ENCODE measurements at regions not wholly inside any gene's neighbourhood (a gene's known extent, or its start where the extent isn't known, plus 50 kb on each side); places are given as distances from the start of the nearest gene placed in this dataset.
"Not testable (repeated sequence)": the region's sequence is repeated elsewhere in the genome, so short reads cannot be mapped to it uniquely, and the experiment has no call there.

GRCh38 chr1:4131734-4132133, 231.7 kb upstream of the C1orf174 start:
- no peak overlapping the region for H3K27ac Mint-ChIP-seq (ENCODE audit: unreplicated experiment)
- no peak for TF ChIP-seq CTCF (IDR thresholded peaks at IDR 0.05; ENCODE audit: unreplicated experiment)

GRCh38 chr1:4132352-4133296, 232.6 kb upstream of the C1orf174 start:
- no peaks in the 10 kb centered on the region for H3K4me1 Mint-ChIP-seq (ENCODE audit: unreplicated experiment)
- peaks cover 21% of the 10 kb centered on the region for H3K9me3 Mint-ChIP-seq (ENCODE audit: unreplicated experiment)
- H3K27ac Mint-ChIP-seq (ENCODE audit: unreplicated experiment) = no peak overlapping the region
- TF ChIP-seq CTCF (IDR thresholded peaks at IDR 0.05; ENCODE audit: unreplicated experiment) = no peak
- H3K27me3 Mint-ChIP-seq (ENCODE audit: unreplicated experiment) = peaks cover 10% of the 10 kb centered on the region
- H3K4me3 Mint-ChIP-seq (ENCODE audit: unreplicated experiment) = no peak overlapping the region
- DNase-seq (ENCODE audit: low spot score) = no peak
- H3K36me3 Mint-ChIP-seq (ENCODE audit: low read depth, unreplicated experiment) = peaks cover 20% of the 10 kb centered on the region

More at GRCh38 chr1:4131734-4132133, 231.7 kb upstream of the C1orf174 start:
- Mint-ChIP-seq H3K4me1 (ENCODE audit: unreplicated experiment) (no peaks in the 10 kb centered on the region), H3K27me3 (ENCODE audit: unreplicated experiment) (peaks cover 12% of the 10 kb centered on the region), H3K36me3 (ENCODE audit: low read depth, unreplicated experiment) (peaks cover 20% of the 10 kb centered on the region), H3K4me3 (ENCODE audit: unreplicated experiment) (no peak overlapping the region), H3K9me3 (ENCODE audit: unreplicated experiment) (peaks cover 25% of the 10 kb centered on the region)
- no peak for DNase-seq (ENCODE audit: low spot score)

- Mint-ChIP-seq H3K27me3 (ENCODE audit: unreplicated experiment) (peaks cover 14% of the 10 kb centered on the region), H3K36me3 (ENCODE audit: low read depth, unreplicated experiment) (peaks cover 17% of the 10 kb centered on the region), H3K4me1 (ENCODE audit: unreplicated experiment) (no peaks in the 10 kb centered on the region), H3K4me3 (ENCODE audit: unreplicated experiment) (no peak overlapping the region), H3K9me3 (ENCODE audit: unreplicated experiment) (peaks cover 25% of the 10 kb centered on the region), H3K27ac (ENCODE audit: unreplicated experiment) (no peak overlapping the region)
- TF ChIP-seq CTCF (IDR thresholded peaks at IDR 0.05; ENCODE audit: unreplicated experiment) = no peak
- no peak for DNase-seq (ENCODE audit: low spot score)
Measured at GRCh38 chr1:4133297-4133938, 233.3 kb upstream of the C1orf174 start.

GRCh38 chr1:4133939-4134321, 233.9 kb upstream of the C1orf174 start:
- peaks cover 16% of the 10 kb centered on the region for H3K36me3 Mint-ChIP-seq (ENCODE audit: low read depth, unreplicated experiment)
- no peak overlapping the region for H3K27ac Mint-ChIP-seq (ENCODE audit: unreplicated experiment)
- peaks cover 16% of the 10 kb centered on the region for H3K27me3 Mint-ChIP-seq (ENCODE audit: unreplicated experiment)

GRCh38 chr1:4135853-4136252, 235.8 kb upstream of the C1orf174 start:
- H3K9me3 Mint-ChIP-seq (ENCODE audit: unreplicated experiment) = peaks cover 26% of the 10 kb centered on the region
- H3K36me3 Mint-ChIP-seq (ENCODE audit: low read depth, unreplicated experiment) = peaks cover 16% of the 10 kb centered on the region
- peak overlapping the region; percentile 42 for H3K27ac Mint-ChIP-seq (ENCODE audit: unreplicated experiment)
- not testable (repeated sequence) for H3K4me1 Mint-ChIP-seq (ENCODE audit: unreplicated experiment); DNase-seq (ENCODE audit: low spot score)
- peak overlapping the region; percentile 74 for H3K4me3 Mint-ChIP-seq (ENCODE audit: unreplicated experiment)
- peaks cover 16% of the 10 kb centered on the region for H3K27me3 Mint-ChIP-seq (ENCODE audit: unreplicated experiment)

More at GRCh38 chr1:4133939-4134321, 233.9 kb upstream of the C1orf174 start:
- Mint-ChIP-seq H3K4me1 (ENCODE audit: unreplicated experiment) (no peaks in the 10 kb centered on the region), H3K4me3 (ENCODE audit: unreplicated experiment) (no peak overlapping the region), H3K9me3 (ENCODE audit: unreplicated experiment) (peaks cover 26% of the 10 kb centered on the region)
- DNase-seq (ENCODE audit: low spot score) = no peak
- no peak for TF ChIP-seq CTCF (IDR thresholded peaks at IDR 0.05; ENCODE audit: unreplicated experiment)
